DMS153 treated with DMSO at 0.1 percent for 48 hours (cell line): ENCODE measurements at regions not wholly inside any gene's neighbourhood (a gene's known extent, or its start where the extent isn't known, plus 50 kb on each side); places are given as distances from the start of the nearest gene placed in this dataset.

Experiments
- DNase-seq: peaks from one replicate; lab custom pipeline; 2025; ENCODE audit not compliant: unreplicated experiment; lab: John Stamatoyannopoulos, UW

DNA sequence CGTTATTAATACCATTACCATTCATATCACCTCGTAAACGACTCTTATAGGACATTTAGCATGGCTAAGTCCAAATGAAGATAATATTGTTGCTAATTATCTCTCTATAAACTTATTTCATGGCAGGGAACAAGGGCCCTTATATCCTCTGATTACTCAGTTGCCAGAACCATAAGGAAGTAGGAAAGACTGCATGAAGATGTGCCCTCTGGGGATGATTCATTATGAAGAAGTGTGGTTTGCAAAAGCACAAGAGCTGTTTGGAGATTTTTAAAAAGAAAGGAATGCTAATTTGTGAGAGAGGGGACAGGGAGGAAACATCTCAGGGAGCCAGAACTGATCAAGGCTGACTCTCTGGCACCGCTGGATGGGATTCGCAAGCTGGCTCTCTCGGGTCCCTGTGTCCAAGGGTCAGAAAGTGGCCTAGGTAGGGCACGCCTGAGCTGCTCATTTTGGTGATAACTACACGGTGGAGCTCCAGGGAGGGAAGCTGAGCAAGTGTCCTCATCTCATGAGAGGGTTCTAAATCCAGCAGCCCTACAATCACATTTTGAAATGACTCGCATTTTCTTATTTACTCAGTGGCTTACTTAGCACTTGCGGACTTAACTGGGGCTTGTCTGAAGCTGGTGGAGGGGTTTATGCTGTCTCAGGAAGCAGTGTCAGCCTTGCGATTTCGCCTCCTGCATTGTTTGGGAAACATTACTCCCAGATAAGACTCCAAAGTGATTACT is 136.8 kb downstream of the C5orf15 start:
- DNase-seq, result no peak

DNA sequence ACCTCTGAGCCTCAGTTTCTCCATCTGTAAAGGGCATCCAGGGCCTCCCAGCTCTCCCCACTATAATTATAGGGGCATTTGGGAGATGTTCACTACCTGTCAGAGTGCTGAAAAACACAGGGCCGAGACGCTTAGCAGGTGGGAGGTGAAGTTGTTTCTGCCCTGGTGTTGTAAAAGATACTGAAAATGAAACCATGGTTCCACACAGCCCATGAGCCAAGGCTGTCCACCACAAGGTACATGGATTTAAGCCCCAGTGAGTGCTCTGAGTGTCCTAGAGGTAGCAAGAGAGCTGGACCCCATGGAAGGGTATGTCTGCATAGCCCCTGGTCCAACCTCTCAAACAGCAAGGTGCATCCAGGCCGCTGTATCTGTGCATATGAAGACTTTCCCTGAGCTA is 137.5 kb downstream of the C5orf15 start:
- DNase-seq, result no peak

DNA sequence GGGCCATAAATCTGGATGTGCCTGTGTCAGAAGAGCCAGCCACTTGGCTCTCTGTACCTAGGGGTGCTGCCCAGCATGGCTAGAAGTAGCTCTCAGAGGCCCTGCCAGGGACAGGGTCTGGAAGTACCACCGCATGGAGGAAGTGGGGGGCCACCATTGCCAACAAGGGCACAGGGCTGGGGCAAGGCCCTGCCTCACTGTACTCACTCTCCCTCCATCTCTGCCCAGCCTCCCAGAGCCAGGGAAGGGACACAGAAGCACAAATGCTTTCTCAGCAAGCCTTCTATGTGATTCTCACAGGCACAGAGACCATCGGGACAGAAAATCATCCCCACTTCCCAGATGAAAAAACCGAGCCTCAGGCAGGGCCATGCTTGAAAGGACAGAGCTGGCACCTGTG is 138.1 kb downstream of the C5orf15 start:
- no peak for DNase-seq

DNA sequence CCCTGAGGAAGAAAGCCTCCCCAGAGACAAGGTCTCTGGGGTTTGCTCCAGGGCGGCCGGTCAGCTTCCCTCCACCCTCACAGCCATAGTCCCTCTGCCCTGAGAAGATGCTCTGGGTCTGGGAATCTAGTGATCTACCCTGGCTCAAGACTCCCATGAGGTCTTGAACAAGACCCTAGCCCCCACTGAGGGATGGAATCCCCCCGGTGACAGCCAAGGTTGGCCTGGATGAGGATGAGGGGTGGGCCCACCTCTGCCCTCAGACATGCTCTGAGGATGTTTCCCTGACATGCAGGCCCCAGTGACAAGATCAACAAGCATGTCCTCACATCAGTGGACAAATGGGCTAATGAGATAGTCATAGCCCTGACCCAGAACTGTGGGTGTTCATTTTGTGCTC is 138.6 kb downstream of the C5orf15 start:
- DNase-seq, result no peak

DNA sequence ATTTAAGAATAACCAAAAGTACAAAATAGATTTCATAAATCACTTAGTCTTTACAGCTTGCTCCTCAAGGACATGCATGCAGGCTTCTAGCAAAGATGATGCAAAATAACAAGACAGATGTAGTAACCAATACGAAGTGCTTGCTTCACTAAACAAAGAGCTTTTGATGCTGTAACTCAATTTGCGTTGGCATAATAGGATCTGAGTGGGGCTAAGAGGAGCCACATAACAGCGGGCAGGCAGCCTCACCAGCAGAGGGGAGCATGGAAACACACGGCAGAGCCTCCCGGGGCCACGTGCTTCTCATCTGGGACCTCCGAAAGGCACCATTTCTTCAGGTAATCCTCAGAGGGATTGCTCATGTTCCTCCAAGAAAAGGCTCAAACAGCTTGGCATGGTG is 139.7 kb downstream of the C5orf15 start:
- no peak for DNase-seq

DNA sequence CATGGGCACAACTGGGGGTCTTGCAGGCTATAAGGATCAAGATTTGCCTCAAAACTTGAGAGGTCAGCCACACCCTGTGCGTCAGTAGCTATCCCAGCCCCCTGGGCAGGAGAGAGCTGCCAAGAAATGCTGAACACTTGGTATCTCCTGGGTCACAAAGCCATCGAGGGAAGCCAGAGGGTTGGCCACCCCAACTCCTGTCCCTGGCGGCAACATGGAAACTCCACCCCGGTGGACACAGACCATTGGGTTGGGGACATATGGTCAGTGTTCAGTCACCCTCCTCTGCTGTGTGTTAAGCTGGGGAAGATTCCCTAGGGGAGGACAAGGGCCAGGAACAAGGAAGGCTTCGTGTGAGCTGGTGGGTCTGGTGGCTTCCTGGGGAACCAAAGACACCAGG is 140.6 kb downstream of the C5orf15 start:
- DNase-seq, result no peak

DNA sequence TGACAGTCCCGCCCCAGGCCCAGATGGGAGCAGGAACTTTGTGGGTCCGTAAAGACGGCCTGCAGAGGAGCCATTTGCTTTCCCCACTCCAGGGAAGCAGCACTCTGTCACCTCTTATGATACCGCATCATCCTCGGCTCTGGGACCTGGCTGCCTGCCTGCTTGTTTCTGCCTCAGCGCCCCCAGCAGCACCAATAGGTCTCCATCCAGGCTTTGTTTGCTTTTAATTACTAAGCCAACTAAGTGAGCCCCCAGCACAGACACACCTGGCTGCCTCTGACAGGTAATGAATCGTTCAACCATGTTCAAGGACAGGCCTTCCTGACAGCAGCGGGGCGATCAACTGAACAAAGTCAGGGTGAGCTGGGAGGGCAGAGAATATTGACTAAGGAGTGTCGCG is 141.4 kb downstream of the C5orf15 start:
- peak; percentile 19 for DNase-seq

DNA sequence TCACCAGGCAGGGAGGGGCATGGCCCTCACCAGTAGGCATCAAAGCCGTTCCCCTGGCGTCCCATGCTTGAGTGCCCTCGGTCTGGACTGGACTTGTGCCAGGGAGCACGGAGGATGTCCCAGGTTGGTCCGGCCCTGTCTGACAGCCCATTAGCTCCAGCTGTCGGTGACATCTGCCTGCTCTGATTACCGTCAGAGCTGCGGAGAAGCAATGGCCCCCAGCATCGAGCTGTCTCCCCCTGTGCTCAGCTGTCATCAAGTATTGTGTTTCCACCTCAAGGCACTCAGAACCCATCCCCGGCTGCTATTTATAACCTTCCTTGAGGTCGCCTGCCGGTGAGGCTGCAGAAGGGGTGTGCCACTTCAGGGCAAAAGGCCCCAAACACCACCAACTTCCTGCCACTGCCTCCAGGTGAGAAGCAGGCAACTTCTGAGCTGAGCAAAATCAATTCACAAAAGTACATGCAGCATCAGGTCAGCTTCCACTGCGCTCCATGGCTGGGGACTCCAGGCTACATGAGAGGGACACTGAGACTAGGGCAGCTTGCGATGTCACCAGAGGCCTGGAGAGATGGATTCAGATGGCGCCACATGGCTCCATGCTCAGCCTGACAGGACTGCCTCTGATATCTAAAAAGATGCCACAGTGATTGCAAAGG is 142.7 kb downstream of the C5orf15 start:
- DNase-seq, result no peak

DNA sequence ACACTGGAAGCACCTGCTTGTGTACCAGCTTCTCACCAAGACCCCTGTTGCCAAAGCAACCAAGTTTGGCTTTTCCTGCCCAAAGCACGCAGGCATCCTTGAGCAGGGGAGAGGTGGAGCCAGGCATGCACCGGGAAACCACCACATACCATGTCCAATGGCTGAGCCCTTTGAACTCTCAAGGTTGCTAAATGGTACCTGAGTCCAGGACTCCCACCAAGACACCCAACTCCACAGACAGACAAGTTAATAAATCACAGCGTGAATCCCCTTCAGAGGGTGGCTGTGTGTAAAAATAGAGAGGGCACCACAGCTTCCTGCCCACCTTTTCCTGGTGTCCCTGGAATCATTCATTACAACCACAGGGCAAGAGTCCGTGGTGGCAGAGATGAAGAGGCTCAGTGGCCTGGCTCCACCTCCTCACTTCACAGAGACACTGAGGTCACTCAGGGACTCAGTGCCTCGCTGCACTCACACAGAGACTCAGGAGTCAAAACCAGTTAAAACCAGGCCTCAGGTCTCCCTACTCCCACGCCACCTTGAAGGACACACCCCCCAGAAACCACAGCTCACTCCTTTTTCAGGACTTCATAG is 143.7 kb downstream of the C5orf15 start:
- no peak for DNase-seq

DNA sequence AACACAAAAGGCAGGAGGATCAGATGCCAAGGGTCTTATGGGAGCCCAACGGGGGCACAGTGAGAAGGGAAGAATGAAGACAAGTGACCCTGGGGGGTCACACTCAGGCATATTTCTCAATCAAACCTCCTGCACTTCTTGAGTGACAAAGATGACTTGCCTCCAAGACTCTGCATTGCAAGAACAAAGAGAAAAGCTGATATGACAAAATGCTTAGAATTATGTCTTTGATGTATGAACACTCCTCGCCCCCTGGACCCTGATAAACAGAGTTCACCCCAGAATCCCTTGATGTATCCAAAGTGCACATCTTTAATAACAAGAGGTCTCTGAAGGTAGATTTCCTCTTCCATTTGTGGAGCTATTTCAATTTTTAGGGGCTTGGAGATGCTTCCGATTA is 146.5 kb downstream of the C5orf15 start:
- DNase-seq, result no peak

DNA sequence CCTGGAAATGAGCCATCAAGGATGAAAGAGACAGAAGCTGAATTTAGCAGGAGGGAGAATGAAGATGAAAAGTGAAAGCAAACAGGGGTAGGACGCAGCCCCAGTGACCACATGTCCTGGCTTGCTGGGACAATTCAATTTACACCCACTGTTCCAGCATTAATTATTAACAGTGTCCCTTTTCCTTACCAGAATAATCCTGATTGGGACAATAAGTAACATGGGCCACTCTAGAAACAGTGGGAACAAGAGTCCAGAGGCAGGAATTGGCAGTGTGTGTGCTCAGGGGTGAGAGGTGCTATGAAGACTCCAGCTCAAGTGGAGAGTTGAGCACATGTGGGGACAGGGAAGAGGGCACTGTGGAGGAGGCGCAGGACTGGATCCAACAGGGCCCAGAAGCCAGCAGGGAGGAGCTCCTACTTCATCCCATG is 147.1 kb downstream of the C5orf15 start:
- DNase-seq, result no peak

DNA sequence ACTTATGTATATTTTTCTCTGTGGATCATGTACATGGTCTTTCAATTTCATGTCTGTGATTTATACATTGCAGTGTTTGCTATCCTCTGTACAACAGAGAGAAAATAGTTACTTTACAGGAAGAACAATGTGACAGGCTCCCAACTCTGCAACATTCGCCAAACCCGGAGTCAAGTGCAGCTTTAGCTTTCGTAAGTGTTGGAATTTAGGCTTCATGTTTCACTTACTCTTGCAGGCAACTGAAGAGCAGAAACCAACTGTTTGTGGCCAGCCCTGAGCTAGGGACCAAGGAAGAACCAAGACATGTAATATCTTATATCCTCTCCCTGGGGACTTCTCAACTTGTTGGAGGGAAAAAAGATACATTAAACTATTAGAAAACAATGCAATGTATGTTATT is 147.9 kb downstream of the C5orf15 start:
- no peak for DNase-seq

DNA sequence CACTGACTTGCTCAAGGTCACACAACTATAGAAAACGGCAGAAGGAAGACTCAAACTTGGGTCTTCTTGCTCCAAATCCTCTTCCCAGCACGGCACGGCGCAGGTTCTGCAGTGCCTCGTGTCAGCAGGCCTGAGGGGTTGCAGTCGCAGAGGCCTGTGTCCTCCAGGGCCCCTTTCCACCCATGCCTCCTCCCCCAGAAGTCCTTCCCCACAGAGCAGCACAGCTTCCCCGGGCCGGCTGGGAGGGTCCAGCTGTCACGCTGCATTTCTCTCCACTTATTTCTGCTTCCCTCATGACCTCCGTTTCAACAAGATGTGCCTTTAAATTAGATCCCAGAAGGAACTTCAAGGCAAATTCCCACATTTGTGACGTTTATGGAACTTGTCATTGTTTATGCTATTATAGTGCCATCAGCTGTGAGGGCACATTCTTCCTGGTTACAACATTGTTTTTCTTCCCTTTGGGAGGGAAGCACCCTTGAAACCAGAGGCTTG is 148.4 kb downstream of the C5orf15 start:
- DNase-seq, result no peak

DNA sequence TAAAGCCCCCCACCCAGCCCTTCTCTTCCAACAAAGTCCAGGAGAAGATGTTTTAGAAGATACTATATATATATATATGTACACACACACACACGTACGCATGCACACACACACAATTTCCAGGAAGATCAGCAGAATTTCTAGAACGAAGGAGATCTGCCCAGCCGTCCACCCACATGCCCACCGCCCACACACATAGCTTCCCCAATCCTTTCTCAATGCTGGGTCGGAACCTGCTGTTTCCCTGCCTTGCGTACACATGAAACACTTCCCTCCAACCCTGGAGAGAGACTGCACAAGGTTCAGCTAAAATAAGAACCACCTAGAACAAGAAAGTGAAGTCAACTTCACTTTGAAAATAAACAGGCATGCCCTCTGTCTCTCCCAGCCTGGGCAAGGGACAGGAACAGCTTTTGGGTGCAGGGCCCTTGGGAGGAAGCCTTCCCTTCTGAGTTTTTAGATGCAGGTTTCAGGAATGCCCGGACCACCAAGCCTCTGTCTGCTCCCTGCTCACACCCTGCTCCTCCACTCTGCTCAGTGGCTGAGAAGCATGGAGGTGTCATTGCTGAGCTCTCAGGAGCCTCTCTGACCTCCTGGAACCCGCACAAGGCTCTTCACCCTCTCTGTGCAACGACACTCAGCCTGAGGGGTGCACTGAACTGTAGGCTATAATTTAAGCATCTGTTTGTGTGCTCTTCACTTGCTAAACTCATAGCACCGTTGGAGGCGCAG is 149.4 kb downstream of the C5orf15 start:
- DNase-seq, result no peak

DNA sequence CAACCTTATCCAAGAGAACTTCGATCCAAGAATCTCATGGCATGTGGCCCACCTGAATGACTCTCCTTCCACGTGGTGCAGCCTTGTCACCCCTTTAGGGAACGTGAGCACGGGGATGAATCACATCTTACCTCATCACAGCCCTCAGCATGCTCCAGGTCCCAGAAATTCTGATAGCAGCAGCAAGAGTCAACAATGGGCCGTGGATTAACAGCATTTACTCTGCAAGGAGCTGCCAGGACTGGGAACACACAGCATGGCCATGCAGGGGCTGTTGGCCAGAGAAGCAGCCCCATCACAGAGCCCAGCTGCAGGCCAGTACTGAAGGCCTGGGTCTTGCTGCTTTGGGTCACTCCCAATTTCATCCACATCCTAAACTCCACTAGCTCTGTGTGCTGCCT is 150.4 kb downstream of the C5orf15 start:
- no peak for DNase-seq

DNA sequence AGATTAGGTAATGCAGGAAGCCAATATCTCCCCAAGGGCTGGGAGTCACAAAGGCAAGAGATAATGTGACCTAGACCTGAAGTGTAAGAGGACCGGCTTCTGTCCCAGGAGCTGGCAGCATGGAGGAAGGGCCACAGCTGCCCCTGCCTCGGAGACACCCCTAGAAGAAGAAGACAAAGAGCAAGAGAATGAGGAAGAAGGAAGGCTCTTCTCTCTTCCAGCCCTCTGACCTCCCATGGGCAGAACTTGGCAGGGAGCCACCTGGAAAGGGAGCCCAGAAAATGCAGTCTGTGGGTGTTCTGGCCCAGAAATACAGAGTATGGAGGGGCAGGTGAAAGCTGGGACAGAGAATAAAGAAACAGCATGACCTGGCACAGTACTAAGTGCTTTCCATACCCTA is 151.0 kb downstream of the C5orf15 start:
- DNase-seq, result no peak

DNA sequence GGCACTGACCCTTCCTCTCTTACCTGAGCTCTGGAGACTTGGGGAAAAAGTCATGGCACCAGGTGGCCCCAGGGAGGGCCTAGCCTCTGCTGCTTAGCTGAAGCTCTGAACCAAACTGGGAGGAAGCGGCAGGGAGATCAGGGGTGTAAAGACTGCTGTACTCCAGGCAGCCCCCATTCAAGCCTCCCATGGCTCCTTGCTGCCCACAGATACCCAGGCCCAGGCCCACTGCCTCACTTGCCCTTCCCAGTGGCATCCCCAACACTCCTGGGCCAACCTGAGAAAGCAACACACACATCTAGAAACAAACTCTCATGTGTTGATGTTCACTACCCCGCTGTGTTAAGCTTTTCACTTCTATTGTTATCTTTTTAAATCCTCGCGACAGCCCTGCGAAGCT is 151.6 kb downstream of the C5orf15 start:
- DNase-seq, result no peak

DNA sequence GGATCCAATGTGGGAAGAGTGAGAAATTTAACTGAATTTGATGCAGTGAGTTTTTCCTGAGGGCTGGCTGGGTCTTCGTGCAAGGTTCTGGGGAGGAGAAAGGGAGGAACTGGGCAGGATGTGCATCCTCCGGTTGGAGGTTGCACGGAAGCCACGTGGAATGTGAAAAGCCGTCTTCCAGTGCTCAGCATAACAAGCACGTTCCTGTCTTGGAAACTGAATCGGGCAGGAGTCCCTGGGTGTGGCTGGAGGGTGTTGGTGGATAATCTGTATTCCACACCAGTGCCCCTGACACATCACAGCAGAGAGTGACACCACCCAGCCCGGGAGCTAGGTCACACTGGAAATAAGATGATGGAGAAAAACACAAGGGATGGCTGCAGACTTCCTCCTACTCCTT is 154.3 kb downstream of the C5orf15 start:
- DNase-seq, result no peak

DNA sequence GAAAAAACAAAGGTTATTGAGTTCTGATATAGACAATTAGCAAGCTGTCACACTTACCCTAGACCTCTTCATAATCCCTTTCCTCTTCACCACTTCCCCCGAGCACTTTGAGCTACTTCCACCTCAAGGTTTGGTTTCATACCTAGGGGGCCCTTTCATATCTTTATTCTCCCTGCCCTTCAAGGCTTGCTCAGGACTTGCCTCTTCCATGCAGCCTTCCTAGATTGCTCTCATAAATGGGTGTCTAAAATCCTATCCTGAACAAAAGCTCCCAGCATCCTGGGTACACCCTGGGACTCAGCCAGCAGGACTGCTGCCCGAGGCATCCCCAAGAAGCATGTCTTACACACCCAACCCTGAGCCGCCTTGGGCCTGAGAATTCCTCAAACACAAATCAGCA is 157.3 kb downstream of the C5orf15 start:
- DNase-seq, result no peak

DNA sequence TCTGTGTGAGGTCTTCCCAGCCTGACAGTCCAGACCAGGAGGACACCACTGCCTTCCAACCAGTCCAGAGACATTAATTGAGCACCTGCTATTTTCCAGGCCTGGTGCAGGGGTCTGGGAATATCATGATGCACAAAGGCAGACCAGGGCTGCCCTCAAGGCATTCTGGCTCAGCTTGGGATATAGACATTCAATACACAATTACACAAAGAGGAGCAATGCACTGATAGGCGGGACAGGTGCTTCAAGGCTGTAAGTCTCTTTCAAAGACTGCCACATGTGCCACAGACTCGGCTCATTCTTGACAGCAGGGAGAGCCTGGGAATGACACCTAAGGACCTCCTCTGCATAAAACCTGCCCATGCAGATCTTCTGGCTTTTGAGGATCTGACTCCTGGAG is 158.6 kb downstream of the C5orf15 start:
- no peak for DNase-seq

DNA sequence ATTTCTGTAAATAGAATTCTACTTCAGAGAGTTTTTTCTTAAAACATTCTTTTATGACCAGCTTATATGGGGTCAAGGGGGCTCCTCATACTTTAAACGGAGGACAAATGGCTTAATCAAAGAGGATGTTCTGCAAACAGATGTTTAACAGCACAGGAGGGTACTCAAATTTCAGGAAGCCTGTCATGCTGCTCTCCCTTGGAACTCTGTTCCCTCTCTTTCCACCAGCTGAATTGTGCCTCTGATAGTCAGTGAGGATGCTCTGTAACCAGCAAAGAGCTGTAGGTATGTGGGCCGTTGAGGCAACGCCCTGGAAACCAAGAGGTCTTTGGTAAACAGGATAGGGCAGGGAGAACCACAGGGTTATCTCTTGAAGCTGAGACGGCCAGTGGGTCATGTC is 161.1 kb downstream of the C5orf15 start:
- no peak for DNase-seq

DNA sequence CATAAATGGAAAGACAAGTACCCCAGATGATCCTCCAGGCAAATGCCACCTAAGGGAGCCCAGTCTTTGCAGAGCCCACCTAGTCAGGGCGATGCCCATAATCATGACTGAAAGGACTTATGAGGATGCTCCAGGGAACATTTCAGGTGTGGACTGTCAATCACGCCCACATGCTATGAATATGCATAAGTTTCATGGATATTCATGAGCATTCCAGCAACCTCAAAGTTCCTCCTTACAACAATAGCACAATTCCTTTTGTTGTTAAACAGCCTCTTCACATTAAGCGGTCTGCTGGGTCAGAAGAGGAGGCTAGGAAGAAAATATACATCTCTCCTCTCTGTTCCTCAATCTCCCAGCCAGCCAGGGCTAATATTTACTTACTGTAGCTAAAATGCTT is 161.6 kb downstream of the C5orf15 start:
- DNase-seq, result no peak
